ENCODE measurements at regions not wholly inside any gene's neighbourhood (a gene's known extent, or its start where the extent isn't known, plus 50 kb on each side); places are given as distances from the start of the nearest gene placed in this dataset.
"Not testable (repeated sequence)": the region's sequence is repeated elsewhere in the genome, so short reads cannot be mapped to it uniquely, and the experiment has no call there.

DNA sequence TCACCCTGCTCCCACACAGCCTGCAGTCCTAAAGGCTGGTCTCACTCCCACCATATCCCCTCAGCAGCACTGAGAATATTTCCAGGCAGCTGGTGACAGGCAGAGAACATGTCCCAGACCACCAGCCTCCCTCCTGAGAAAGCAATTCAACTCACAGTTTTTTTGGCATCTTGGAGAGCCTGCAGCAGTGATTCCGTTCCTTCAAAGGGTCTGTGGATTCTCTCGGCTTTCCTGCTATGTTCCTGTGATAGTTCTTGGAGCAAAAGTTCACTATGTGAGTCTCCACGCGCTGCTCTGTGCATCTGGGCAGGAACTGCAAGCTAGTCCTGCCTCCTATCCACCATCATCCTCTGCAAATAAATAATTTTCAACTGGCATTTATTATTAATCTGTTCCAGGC, 448.3 kb upstream of the HSF2 start:
- Histone ChIP-seq H3K79me2 (ENCODE audit: insufficient read depth, low read length) (no peaks in the 10 kb centered on the region), H2AFZ (ENCODE audit: low read length) (no peak overlapping the region), H3K36me3 (ENCODE audit: insufficient read depth, low read length) (no peaks in the 10 kb centered on the region), H4K20me1 (ENCODE audit: insufficient read depth, low read length) (no peaks in the 10 kb centered on the region), H3K4me3 (ENCODE audit: low read depth, low read length, poor library complexity, severe bottlenecking) (no peak overlapping the region), H3K9me3 (ENCODE audit: low read length) (no peaks in the 10 kb centered on the region), H3K4me1 (ENCODE audit: insufficient read depth, low read length, severe bottlenecking) (no peaks in the 10 kb centered on the region), H3K4me2 (ENCODE audit: low read length) (no peak overlapping the region), H3F3A (ENCODE audit: insufficient read depth, low read length) (no peaks in the 10 kb centered on the region), H3K9me2 (ENCODE audit: low read depth, low read length) (no peaks in the 10 kb centered on the region), H3K9ac (ENCODE audit: low read length) (no peak overlapping the region), H3K27me3 (ENCODE audit: insufficient read depth, low read length) (no peaks in the 10 kb centered on the region), H3K27ac (ENCODE audit: low read depth, low read length, poor library complexity, severe bottlenecking) (no peak overlapping the region)
- TF ChIP-seq EZH2 (IDR thresholded peaks at IDR 0.05; ENCODE audit: borderline replicate concordance, low read length) = no peak
- TF ChIP-seq, protein P1, sequence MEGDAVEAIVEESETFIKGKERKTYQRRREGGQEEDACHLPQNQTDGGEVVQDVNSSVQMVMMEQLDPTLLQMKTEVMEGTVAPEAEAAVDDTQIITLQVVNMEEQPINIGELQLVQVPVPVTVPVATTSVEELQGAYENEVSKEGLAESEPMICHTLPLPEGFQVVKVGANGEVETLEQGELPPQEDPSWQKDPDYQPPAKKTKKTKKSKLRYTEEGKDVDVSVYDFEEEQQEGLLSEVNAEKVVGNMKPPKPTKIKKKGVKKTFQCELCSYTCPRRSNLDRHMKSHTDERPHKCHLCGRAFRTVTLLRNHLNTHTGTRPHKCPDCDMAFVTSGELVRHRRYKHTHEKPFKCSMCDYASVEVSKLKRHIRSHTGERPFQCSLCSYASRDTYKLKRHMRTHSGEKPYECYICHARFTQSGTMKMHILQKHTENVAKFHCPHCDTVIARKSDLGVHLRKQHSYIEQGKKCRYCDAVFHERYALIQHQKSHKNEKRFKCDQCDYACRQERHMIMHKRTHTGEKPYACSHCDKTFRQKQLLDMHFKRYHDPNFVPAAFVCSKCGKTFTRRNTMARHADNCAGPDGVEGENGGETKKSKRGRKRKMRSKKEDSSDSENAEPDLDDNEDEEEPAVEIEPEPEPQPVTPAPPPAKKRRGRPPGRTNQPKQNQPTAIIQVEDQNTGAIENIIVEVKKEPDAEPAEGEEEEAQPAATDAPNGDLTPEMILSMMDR (IDR thresholded peaks at IDR 0.05; ENCODE audit: low read length) = no peak

DNA sequence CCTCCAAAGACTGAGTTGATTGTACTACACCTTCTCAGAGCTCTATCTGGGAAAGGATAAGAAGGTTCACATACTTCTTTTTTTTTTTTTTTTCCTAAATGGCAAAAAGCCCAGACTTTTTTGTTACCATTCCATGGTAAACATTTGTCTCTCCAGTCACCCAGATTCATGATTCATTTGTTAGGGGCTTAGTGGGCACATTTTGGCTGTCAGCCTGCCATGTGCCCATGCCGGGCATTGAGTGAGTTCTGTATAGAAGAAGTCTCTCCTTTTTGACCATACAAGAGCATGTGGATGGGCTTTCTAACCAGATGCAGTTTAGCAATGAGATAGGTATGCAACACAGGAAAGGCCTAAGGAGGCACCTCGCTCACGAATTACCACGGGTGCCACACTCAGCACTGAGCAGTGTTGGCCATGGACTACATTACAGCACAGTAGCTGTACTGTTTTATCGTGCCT, 447.5 kb upstream of the HSF2 start:
- TF ChIP-seq, protein P1 (IDR thresholded peaks at IDR 0.05; ENCODE audit: low read length) = no peak
- Histone ChIP-seq H3K4me1 (ENCODE audit: insufficient read depth, low read length, severe bottlenecking) (no peaks in the 10 kb centered on the region), H3K4me2 (ENCODE audit: low read length) (no peak overlapping the region), H3K27ac (ENCODE audit: low read depth, low read length, poor library complexity, severe bottlenecking) (no peak overlapping the region), H3K36me3 (ENCODE audit: insufficient read depth, low read length) (no peaks in the 10 kb centered on the region), H3K9ac (ENCODE audit: low read length) (no peak overlapping the region), H3K27me3 (ENCODE audit: insufficient read depth, low read length) (no peaks in the 10 kb centered on the region), H3K9me3 (ENCODE audit: low read length) (no peaks in the 10 kb centered on the region), H3K79me2 (ENCODE audit: insufficient read depth, low read length) (no peaks in the 10 kb centered on the region), H3F3A (ENCODE audit: insufficient read depth, low read length) (no peaks in the 10 kb centered on the region), H4K20me1 (ENCODE audit: insufficient read depth, low read length) (no peaks in the 10 kb centered on the region), H3K4me3 (ENCODE audit: low read depth, low read length, poor library complexity, severe bottlenecking) (no peak overlapping the region), H3K9me2 (ENCODE audit: low read depth, low read length) (no peaks in the 10 kb centered on the region), H2AFZ (ENCODE audit: low read length) (no peak overlapping the region)

DNA sequence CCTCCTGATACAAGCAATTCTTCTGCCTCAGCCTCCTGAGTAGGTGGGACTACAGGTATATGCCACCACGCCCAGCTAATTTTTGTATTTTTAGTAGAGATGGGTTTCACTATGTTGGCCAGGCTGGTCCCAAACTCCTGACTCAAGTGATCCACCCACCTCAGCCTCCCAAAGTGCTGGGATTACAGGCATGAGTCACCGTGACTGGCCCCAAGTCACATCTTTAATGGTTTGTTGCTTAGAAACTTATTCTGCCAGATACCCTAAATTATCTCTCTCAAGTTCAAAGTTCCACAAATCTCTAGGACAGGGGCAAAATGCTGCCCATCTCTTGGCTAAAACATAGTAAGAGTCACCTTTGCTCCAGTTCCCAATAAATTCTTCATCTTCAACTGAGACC, 444.1 kb upstream of the HSF2 start:
- not testable (repeated sequence) for H4K20me1 ChIP-seq (ENCODE audit: insufficient read depth, low read length); H3K9ac ChIP-seq (ENCODE audit: low read length); H3K9me3 ChIP-seq (ENCODE audit: low read length); H3K79me2 ChIP-seq (ENCODE audit: insufficient read depth, low read length); H2AFZ ChIP-seq (ENCODE audit: low read length); H3K4me1 ChIP-seq (ENCODE audit: insufficient read depth, low read length, severe bottlenecking); H3K9me2 ChIP-seq (ENCODE audit: low read depth, low read length); H3K4me2 ChIP-seq (ENCODE audit: low read length); H3K27ac ChIP-seq (ENCODE audit: low read depth, low read length, poor library complexity, severe bottlenecking); H3K27me3 ChIP-seq (ENCODE audit: insufficient read depth, low read length); H3K4me3 ChIP-seq (ENCODE audit: low read depth, low read length, poor library complexity, severe bottlenecking); H3K36me3 ChIP-seq (ENCODE audit: insufficient read depth, low read length); H3F3A ChIP-seq (ENCODE audit: insufficient read depth, low read length)

DNA sequence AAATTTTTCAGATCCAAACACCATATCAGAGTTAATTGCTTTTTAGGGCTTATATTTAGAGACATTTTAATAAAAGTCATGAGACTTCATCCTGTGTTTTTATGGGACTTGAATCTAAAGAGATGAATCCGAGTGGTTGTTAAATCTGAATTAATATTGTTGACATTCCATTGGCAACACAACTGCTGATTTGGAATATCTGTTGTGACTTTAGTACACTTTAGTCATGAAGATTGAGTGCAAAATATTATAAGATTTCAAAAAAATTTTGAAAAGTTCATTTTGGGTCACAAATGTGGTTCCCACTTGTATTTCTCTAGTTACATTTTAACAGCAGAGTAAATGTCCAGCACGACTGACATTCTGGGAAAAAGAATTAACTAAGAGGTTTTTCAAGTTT, 442.7 kb upstream of the HSF2 start:
- Histone ChIP-seq H2AFZ (ENCODE audit: low read length) (no peak overlapping the region), H3K27ac (ENCODE audit: low read depth, low read length, poor library complexity, severe bottlenecking) (no peak overlapping the region), H3K9ac (ENCODE audit: low read length) (no peak overlapping the region), H3K79me2 (ENCODE audit: insufficient read depth, low read length) (no peaks in the 10 kb centered on the region), H3K4me1 (ENCODE audit: insufficient read depth, low read length, severe bottlenecking) (no peaks in the 10 kb centered on the region), H3F3A (ENCODE audit: insufficient read depth, low read length) (no peaks in the 10 kb centered on the region), H3K36me3 (ENCODE audit: insufficient read depth, low read length) (no peaks in the 10 kb centered on the region), H3K4me3 (ENCODE audit: low read depth, low read length, poor library complexity, severe bottlenecking) (no peak overlapping the region), H3K9me3 (ENCODE audit: low read length) (no peaks in the 10 kb centered on the region), H3K27me3 (ENCODE audit: insufficient read depth, low read length) (no peaks in the 10 kb centered on the region), H4K20me1 (ENCODE audit: insufficient read depth, low read length) (no peaks in the 10 kb centered on the region), H3K4me2 (ENCODE audit: low read length) (no peak overlapping the region), H3K9me2 (ENCODE audit: low read depth, low read length) (no peaks in the 10 kb centered on the region)
- TF ChIP-seq EZH2 (IDR thresholded peaks at IDR 0.05; ENCODE audit: borderline replicate concordance, low read length) = no peak
- TF ChIP-seq, protein P1 (IDR thresholded peaks at IDR 0.05; ENCODE audit: low read length) = no peak

Measured in OCI-LY1 (cell line).